Prostate gland (tissue), 2 donors: ENCODE measurements at regions not wholly inside any gene's neighbourhood (a gene's known extent, or its start where the extent isn't known, plus 50 kb on each side); places are given as distances from the start of the nearest gene placed in this dataset.

Source experiments
- POLR2A ChIP-seq: fragments of 450-650 bp; IDR thresholded peaks from one replicate; pipeline ENCODE4 v1.6.1; 2016; ENCODE audit warnings: antibody characterized with exemption, mild to moderate bottlenecking
- POLR2AphosphoS5 ChIP-seq: sonication (generic); formaldehyde crosslinking; IDR thresholded peaks from one replicate; pipeline ENCODE4 v1.6.1; 2017; ENCODE audit warnings: antibody characterized with exemption
- TF ChIP-seq, protein P1 (sequence below), 4 experiments: fragments of 200-600 bp in 2 of 4; fragments of 450-650 bp in 2 of 4; sonication (generic) in 2 of 4; IDR thresholded peaks; 1 replicate in 3 of 4; 2 replicates in 1 of 4; pipeline ENCODE4 v1.5.1; 2016 to 2019; ENCODE audit warnings: antibody characterized with exemption in 4 of 4, mild to moderate bottlenecking in 2 of 4, moderate library complexity in 2 of 4

DNA sequence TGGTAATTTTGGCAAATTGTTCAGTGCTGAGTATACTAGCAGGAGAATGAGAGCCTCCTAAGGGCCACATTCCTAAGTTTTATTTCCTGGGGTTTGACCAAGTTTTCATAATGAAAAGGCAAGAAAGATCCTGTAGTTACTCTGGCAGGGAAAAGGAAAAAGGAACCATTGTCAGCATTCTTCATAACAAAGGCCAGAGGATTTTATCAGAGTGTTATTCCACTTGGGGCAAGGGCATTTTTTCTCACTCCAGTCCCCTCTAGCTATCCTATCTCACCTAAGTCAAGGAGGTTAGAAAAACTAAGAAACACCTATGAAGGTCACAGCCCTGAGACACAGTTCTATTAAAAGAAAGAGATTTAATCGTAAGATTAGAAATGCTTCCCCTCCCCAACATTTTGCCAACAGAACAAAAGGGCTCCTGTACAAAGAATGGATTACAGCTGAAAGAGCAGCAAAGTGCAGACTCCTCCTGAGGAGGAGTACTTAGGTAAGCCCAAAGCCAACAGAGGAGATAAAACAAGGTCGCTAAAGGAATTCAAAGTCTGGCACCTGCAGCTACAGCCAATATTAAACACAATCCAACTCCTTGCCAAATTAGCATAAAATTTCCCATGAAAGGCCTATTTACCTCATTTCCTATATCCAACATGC, 162.4 kb downstream of the GALC start:
- TF ChIP-seq POLR2A (no peak), POLR2AphosphoS5 (no peak)
- TF ChIP-seq, protein P1, sequence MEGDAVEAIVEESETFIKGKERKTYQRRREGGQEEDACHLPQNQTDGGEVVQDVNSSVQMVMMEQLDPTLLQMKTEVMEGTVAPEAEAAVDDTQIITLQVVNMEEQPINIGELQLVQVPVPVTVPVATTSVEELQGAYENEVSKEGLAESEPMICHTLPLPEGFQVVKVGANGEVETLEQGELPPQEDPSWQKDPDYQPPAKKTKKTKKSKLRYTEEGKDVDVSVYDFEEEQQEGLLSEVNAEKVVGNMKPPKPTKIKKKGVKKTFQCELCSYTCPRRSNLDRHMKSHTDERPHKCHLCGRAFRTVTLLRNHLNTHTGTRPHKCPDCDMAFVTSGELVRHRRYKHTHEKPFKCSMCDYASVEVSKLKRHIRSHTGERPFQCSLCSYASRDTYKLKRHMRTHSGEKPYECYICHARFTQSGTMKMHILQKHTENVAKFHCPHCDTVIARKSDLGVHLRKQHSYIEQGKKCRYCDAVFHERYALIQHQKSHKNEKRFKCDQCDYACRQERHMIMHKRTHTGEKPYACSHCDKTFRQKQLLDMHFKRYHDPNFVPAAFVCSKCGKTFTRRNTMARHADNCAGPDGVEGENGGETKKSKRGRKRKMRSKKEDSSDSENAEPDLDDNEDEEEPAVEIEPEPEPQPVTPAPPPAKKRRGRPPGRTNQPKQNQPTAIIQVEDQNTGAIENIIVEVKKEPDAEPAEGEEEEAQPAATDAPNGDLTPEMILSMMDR (IDR thresholded peaks at IDR 0.05), result no peak
